ENCODE measurements at regions not wholly inside any gene's neighbourhood (a gene's known extent, or its start where the extent isn't known, plus 50 kb on each side); places are given as distances from the start of the nearest gene placed in this dataset.

GRCh38 chr6:146968041-146968760, 236.0 kb upstream of the STXBP5 start:
- TF ChIP-seq, protein P1, sequence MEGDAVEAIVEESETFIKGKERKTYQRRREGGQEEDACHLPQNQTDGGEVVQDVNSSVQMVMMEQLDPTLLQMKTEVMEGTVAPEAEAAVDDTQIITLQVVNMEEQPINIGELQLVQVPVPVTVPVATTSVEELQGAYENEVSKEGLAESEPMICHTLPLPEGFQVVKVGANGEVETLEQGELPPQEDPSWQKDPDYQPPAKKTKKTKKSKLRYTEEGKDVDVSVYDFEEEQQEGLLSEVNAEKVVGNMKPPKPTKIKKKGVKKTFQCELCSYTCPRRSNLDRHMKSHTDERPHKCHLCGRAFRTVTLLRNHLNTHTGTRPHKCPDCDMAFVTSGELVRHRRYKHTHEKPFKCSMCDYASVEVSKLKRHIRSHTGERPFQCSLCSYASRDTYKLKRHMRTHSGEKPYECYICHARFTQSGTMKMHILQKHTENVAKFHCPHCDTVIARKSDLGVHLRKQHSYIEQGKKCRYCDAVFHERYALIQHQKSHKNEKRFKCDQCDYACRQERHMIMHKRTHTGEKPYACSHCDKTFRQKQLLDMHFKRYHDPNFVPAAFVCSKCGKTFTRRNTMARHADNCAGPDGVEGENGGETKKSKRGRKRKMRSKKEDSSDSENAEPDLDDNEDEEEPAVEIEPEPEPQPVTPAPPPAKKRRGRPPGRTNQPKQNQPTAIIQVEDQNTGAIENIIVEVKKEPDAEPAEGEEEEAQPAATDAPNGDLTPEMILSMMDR (IDR thresholded peaks at IDR 0.05) = no peak
- TF ChIP-seq POLR2AphosphoS5 (IDR thresholded peaks at IDR 0.05; ENCODE audit: low read depth, low read length) (no peak), TCF7L2 (IDR thresholded peaks at IDR 0.05; ENCODE audit: low read depth, low read length) (no peak)
